C4-2B (cell line): ENCODE measurements at regions not wholly inside any gene's neighbourhood (a gene's known extent, or its start where the extent isn't known, plus 50 kb on each side); places are given as distances from the start of the nearest gene placed in this dataset.

ENCODE experiments used
- H3K27ac ChIP-seq: fragments of 450-650 bp; 2 replicates; pipeline ENCODE4 v1.5.1; 2017
- ZFX ChIP-seq: fragments of 450-650 bp; IDR thresholded peaks from 2 replicates; pipeline ENCODE4 v1.6.1; 2017
- TF ChIP-seq, protein P1 (sequence below): fragments of 450-650 bp; conservative IDR thresholded peaks from 2 replicates; pipeline ENCODE4 v1.5.1; 2017; ENCODE audit warnings: mild to moderate bottlenecking

DNA sequence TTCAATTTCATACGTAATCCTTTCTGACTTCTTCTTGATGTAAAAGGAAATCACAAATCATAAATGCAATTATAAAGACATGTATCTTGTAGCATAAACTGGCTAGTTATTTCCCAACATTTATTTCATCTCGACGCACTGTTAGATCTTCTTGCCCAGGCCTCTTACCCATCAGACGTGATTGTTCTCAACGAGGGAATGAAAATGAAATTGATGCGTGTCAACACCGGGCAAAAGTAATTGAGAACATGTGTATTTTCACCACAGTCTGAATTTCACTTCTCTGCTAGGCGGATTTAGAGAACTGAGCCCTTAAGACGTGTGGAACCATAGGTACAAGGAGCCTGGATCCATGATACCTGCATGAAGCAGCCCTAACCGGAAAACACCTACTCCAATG, 519.7 kb downstream of the KCNT2 start:
- no peak overlapping the region for H3K27ac ChIP-seq
- TF ChIP-seq, protein P1, sequence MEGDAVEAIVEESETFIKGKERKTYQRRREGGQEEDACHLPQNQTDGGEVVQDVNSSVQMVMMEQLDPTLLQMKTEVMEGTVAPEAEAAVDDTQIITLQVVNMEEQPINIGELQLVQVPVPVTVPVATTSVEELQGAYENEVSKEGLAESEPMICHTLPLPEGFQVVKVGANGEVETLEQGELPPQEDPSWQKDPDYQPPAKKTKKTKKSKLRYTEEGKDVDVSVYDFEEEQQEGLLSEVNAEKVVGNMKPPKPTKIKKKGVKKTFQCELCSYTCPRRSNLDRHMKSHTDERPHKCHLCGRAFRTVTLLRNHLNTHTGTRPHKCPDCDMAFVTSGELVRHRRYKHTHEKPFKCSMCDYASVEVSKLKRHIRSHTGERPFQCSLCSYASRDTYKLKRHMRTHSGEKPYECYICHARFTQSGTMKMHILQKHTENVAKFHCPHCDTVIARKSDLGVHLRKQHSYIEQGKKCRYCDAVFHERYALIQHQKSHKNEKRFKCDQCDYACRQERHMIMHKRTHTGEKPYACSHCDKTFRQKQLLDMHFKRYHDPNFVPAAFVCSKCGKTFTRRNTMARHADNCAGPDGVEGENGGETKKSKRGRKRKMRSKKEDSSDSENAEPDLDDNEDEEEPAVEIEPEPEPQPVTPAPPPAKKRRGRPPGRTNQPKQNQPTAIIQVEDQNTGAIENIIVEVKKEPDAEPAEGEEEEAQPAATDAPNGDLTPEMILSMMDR: no peak
- no peak for TF ChIP-seq ZFX

DNA sequence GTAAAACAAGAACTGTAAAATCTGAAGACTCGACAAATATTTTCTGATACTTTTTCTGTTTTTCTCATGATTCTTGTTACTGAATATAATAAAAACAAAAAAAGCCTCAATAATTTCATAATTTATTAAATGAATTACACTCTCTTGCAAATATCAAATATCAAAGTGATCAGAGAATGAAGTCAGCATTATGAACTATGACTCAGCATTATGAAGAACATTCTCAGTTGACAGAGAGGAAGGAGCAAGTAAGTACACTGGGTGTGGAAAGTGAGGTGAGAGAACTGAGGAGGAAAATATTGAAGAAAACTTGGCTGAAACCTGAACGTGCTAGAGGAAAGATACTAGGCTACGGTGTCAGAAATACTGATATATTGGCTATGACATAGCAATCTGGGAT, 529.5 kb downstream of the KCNT2 start:
- no peak for TF ChIP-seq ZFX
- TF ChIP-seq, protein P1: no peak
- H3K27ac ChIP-seq: no peak overlapping the region

DNA sequence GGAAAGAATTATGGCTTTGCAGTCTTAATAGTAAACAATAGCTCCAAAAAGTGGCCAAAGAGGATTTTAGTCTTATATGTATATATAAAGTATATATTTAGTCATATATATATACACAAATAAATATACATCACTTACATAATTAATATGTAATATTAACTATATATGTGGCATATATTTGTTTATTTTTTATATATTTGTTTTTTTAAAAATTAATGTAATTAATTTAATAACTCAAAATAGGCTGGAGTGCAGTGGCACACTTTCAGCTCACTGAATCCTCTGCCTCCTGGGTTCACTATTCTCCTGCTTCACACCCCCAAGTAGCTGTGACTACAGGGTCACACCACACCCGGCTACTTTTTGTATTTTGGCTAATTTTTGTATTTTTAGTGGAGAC, 532.6 kb downstream of the KCNT2 start:
- TF ChIP-seq, protein P1: no peak
- no peak for TF ChIP-seq ZFX

DNA sequence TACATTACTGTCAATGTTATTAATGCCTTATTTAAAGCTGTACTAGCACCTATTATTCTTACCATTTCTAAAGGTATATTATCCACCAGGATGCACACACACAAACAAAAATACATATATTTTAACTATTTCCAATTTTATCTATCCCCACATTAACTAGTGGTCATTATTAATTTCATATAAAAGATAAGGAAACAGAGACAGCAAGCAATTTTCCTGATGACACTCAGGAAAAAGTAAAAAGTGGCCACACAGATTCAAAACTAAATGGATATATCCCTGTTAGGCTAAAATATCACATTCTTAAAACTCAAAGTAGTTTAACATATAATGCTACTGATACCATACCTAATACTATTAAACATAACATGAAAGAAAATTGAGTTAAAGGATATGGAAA, 534.1 kb downstream of the KCNT2 start:
- TF ChIP-seq, protein P1: no peak
- TF ChIP-seq ZFX: no peak
- no peak overlapping the region for H3K27ac ChIP-seq

More for the DNA sequence above, 532.6 kb downstream of the KCNT2 start:
- H3K27ac ChIP-seq: no peak overlapping the region

DNA sequence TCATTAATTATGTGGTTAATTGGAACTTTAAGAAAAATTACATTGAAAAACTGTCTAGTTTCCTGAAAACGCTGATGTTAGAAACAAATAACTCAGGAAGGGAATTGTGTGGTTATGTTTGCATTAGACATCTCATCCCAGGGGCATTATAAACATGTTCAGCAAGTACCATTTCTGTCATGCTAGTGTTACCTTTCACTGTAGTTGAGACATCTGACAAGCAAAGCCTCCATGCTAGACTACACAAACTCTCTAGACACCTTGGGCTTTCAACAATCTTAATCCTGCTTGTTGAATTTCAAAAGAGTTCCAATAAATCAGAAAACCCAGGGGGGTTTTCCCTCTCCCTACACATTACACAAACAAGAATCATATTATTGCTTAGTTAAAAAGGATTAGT, 536.8 kb downstream of the KCNT2 start:
- TF ChIP-seq ZFX: no peak
- TF ChIP-seq, protein P1: no peak
- no peak overlapping the region for H3K27ac ChIP-seq

DNA sequence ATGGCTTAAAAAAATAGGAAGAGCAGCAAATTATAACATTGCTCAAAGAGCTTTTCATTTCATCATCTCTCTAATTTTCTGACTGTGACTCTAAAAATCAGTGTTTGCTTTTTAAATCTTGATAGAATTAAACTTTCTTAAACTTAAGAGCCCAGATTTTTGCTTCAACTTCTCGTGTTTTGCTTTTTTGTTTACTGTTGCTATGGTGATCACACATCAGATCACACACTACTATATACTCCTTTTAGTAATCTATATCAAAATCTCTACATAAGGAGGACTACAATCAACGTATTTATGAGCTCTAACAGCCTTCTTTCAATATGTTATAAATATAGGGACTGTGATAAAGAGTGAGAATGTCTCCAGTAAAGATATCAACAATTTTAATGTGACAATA, 537.3 kb downstream of the KCNT2 start:
- TF ChIP-seq, protein P1: no peak
- no peak for TF ChIP-seq ZFX
- H3K27ac ChIP-seq: no peak overlapping the region

DNA sequence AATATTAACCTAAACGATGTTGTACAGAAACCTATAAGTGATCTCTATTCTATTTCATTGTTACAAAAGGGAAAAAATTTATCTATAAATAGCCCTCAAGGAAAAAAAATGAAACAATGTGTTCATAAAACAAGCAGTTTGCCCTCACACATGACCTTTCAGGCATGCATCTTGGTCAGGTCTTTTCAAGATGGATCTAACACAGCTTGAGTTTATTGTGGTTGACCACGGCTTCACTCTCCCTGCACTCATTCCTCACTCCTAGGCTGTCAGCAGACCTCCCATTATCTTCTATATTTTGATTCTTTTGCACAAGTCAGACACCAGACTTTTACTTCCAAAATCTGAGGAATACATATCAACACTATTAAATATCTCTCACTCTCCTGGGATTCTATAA, 544.3 kb downstream of the KCNT2 start:
- H3K27ac ChIP-seq: no peak overlapping the region
- no peak for TF ChIP-seq ZFX
- TF ChIP-seq, protein P1: no peak
